Trophoblast cell (in vitro differentiated cells and primary cell): ENCODE measurements at regions not wholly inside any gene's neighbourhood (a gene's known extent, or its start where the extent isn't known, plus 50 kb on each side); places are given as distances from the start of the nearest gene placed in this dataset.

Source experiments
- DNase-seq, 2 donors: peaks; one replicate each; pipeline ENCODE4 v3.0.0-alpha.2; 2016
- H2AFZ ChIP-seq: 2 replicates; pipeline ENCODE4 v1.6.1; 2013; ENCODE audit warnings: low read length, moderate library complexity, mild to moderate bottlenecking; ENCODE audit not compliant: insufficient read depth, poor library complexity
- H2AK5ac ChIP-seq: 2 replicates; pipeline ENCODE4 v1.6.1; 2013; ENCODE audit warnings: mild to moderate bottlenecking, low read length
- H2BK120ac ChIP-seq: 2 replicates; pipeline ENCODE4 v1.6.1; 2013; ENCODE audit warnings: low read length, mild to moderate bottlenecking, moderate library complexity; ENCODE audit not compliant: insufficient read depth, poor library complexity
- H2BK12ac ChIP-seq: 2 replicates; pipeline ENCODE4 v1.6.1; 2013; ENCODE audit warnings: mild to moderate bottlenecking, low read length, moderate library complexity
- H2BK5ac ChIP-seq: 2 replicates; pipeline ENCODE4 v1.6.1; 2013; ENCODE audit warnings: low read length, low read depth, moderate library complexity, mild to moderate bottlenecking; ENCODE audit not compliant: poor library complexity
- H3K14ac ChIP-seq: 2 replicates; pipeline ENCODE4 v1.6.1; 2013; ENCODE audit warnings: mild to moderate bottlenecking, low read length
- H3K18ac ChIP-seq: 2 replicates; pipeline ENCODE4 v1.6.1; 2013; ENCODE audit warnings: mild to moderate bottlenecking, low read length
- H3K23ac ChIP-seq: 2 replicates; pipeline ENCODE4 v1.6.1; 2013; ENCODE audit warnings: low read length
- H3K27ac ChIP-seq: 2 replicates; pipeline ENCODE4 v1.5.1; 2013; ENCODE audit warnings: low read depth, mild to moderate bottlenecking, inconsistent platforms, low read length, moderate library complexity
- H3K27me3 ChIP-seq: 2 replicates; pipeline ENCODE4 v1.6.1; 2013; ENCODE audit warnings: inconsistent platforms, mild to moderate bottlenecking, low read length, moderate library complexity; ENCODE audit not compliant: insufficient read depth
- H3K36me3 ChIP-seq, 2 experiments: 1 replicate in 1 of 2; 2 replicates in 1 of 2; pipeline ENCODE4 v1.6.1; 2013; ENCODE audit warnings: low read length in 2 of 2, mild to moderate bottlenecking in 2 of 2, moderate library complexity in 1 of 2; ENCODE audit not compliant: insufficient read depth in 2 of 2, control insufficient read depth in 1 of 2
- H3K4ac ChIP-seq: 2 replicates; pipeline ENCODE4 v1.6.1; 2013; ENCODE audit warnings: low read depth, mild to moderate bottlenecking, low read length, moderate library complexity
- H3K4me1 ChIP-seq, 2 experiments: 1 replicate in 1 of 2; 2 replicates in 1 of 2; pipeline ENCODE4 v1.6.1; 2013; ENCODE audit warnings: low read length in 2 of 2, mild to moderate bottlenecking in 2 of 2, moderate library complexity in 1 of 2; ENCODE audit not compliant: insufficient read depth in 2 of 2, control insufficient read depth in 1 of 2
- H3K4me2 ChIP-seq: 2 replicates; pipeline ENCODE4 v1.6.1; 2013; ENCODE audit warnings: inconsistent platforms, mild to moderate bottlenecking, low read length, moderate library complexity
- H3K4me3 ChIP-seq: 2 replicates; pipeline ENCODE4 v1.5.1; 2013; ENCODE audit warnings: mild to moderate bottlenecking, low read depth, low read length, inconsistent platforms
- H3K79me1 ChIP-seq: one replicate; pipeline ENCODE4 v1.6.1; 2013; ENCODE audit warnings: low read length
- H3K79me2 ChIP-seq: 2 replicates; pipeline ENCODE4 v1.6.1; 2013; ENCODE audit warnings: low read length, mild to moderate bottlenecking; ENCODE audit not compliant: control insufficient read depth, insufficient read depth, poor library complexity
- H3K9ac ChIP-seq: 2 replicates; pipeline ENCODE4 v1.6.1; 2013; ENCODE audit warnings: mild to moderate bottlenecking, low read length
- H3K9me3 ChIP-seq: 2 replicates; pipeline ENCODE4 v1.6.1; 2013; ENCODE audit warnings: low read depth, mild to moderate bottlenecking, control low read depth, inconsistent platforms, low read length; ENCODE audit not compliant: insufficient read depth
- H4K12ac ChIP-seq: 2 replicates; pipeline ENCODE4 v1.6.1; 2013; ENCODE audit warnings: low read depth, mild to moderate bottlenecking, low read length, moderate library complexity
- H4K8ac ChIP-seq: 2 replicates; pipeline ENCODE4 v1.6.1; 2013; ENCODE audit warnings: low read depth, mild to moderate bottlenecking, low read length, moderate library complexity
- H4K91ac ChIP-seq: one replicate; pipeline ENCODE4 v1.6.1; 2013; ENCODE audit warnings: low read depth, mild to moderate bottlenecking, low read length, moderate library complexity
- WGBS: extraction: QIAGEN DNeasy Blood & Tissue Kit; methylation state at CpG from one replicate; pipeline ENCODE4 v1.1.7; 2013; ENCODE audit warnings: missing lambda C conversion rate; ENCODE audit not compliant: insufficient read length, insufficient coverage; ENCODE audit errors: extremely low coverage; 5-methylcytosine and 5-hydroxymethylcytosine counted together

DNA sequence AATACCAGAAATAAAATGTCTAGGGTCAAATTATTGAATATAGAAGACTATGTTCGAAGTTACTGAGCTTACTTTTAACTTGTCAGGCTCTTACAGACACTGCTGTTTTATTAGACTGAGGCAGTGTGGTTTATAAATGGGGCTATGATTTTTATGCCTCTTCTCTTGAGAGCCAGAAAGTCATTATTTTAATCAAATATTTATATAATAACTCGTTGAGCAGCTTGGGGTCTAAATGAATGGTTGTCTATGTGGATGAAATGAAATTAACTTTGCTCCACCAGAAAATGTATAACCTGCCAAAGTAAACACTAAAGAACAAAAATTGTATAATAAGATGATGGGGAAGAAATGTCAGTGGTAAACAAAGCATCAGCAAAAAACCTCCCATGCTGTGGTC lies 175.6 kb upstream of the THSD7A start:
- Histone ChIP-seq H2BK5ac (no peak overlapping the region), H3K4ac (no peak overlapping the region), H4K8ac (no peak overlapping the region), H2BK12ac (no peak overlapping the region), H3K79me1 (no peaks in the 10 kb centered on the region), H3K9me3 (no peaks in the 10 kb centered on the region), H2AK5ac (no peak overlapping the region), H2BK120ac (no peak overlapping the region), H3K79me2 (no peaks in the 10 kb centered on the region), H3K18ac (no peak overlapping the region), H4K91ac (no peak overlapping the region), H3K4me2 (no peak overlapping the region), H3K9ac (no peak overlapping the region), H3K14ac (no peak overlapping the region), H3K36me3 (no peaks in the 10 kb centered on the region), H3K23ac (no peak overlapping the region), H4K12ac (no peak overlapping the region), H3K27ac (no peak overlapping the region), H3K27me3 (no peaks in the 10 kb centered on the region), H3K4me1 (no peaks in the 10 kb centered on the region), H2AFZ (no peak overlapping the region), H3K4me3 (no peak overlapping the region)
- no peak for DNase-seq
- no CpG with 5 or more reads among the region's 2 CpGs for WGBS

DNA sequence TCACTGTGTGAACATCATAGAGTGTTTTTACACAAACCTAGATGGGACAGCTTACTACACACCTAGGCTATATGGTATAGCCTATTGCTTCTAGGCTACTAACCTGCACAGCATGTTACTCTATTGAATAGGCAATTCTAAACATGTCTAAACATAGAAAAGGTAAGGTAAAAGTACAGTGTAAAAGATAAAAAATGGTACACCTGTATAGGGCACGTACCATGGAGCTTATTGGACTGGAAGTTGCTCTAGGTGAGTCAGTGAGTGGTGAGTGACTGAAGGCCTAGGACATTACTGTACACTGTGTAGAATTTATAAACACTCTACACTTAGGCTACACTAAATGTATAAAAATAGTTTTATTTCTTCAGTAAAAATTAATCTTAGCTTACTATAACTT lies 182.0 kb upstream of the THSD7A start:
- Histone ChIP-seq H3K14ac (no peak overlapping the region), H4K8ac (no peak overlapping the region), H3K4ac (no peak overlapping the region), H3K9me3 (no peaks in the 10 kb centered on the region), H2BK12ac (no peak overlapping the region), H3K4me2 (no peak overlapping the region), H2BK120ac (no peak overlapping the region), H3K27me3 (no peaks in the 10 kb centered on the region), H4K12ac (no peak overlapping the region), H2BK5ac (no peak overlapping the region), H3K23ac (no peak overlapping the region), H3K18ac (no peak overlapping the region), H3K79me1 (no peaks in the 10 kb centered on the region), H3K9ac (no peak overlapping the region), H4K91ac (no peak overlapping the region), H2AK5ac (no peak overlapping the region), H3K4me3 (no peak overlapping the region), H3K36me3 (no peaks in the 10 kb centered on the region), H3K79me2 (no peaks in the 10 kb centered on the region), H3K4me1 (no peaks in the 10 kb centered on the region), H2AFZ (no peak overlapping the region), H3K27ac (no peak overlapping the region)
- DNase-seq: no peak
- WGBS: no CpG with 5 or more reads among the region's 1 CpG

DNA sequence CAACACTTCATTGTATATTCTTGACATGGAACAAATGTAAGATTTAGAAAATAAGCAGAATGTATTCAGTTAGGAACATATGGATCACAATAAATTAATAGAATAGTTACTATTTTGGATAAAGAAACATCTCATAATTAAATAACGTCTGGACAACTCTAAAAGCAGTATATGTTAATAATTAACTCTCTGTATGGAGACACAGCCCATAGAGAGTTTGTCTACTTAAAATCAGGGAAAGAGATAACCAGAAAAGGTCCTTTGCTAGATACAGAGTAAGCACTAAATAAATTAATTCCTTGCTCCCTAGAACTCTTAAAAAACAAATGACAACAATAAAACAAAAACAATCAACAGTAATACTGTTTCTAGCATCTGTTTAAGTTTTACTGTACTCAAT lies 184.4 kb upstream of the THSD7A start:
- Histone ChIP-seq H2BK120ac (no peak overlapping the region), H3K36me3 (no peaks in the 10 kb centered on the region), H3K23ac (no peak overlapping the region), H3K27me3 (no peaks in the 10 kb centered on the region), H3K14ac (no peak overlapping the region), H3K4me1 (no peaks in the 10 kb centered on the region), H2BK12ac (no peak overlapping the region), H3K79me2 (no peaks in the 10 kb centered on the region), H4K8ac (no peak overlapping the region), H3K4me3 (no peak overlapping the region), H3K4me2 (no peak overlapping the region), H2BK5ac (no peak overlapping the region), H3K18ac (no peak overlapping the region), H4K12ac (no peak overlapping the region), H3K9me3 (no peaks in the 10 kb centered on the region), H3K27ac (no peak overlapping the region), H2AK5ac (no peak overlapping the region), H3K4ac (no peak overlapping the region), H4K91ac (no peak overlapping the region), H2AFZ (no peak overlapping the region), H3K79me1 (no peaks in the 10 kb centered on the region), H3K9ac (no peak overlapping the region)
- WGBS: no CpG with 5 or more reads among the region's 1 CpG
- DNase-seq: no peak

DNA sequence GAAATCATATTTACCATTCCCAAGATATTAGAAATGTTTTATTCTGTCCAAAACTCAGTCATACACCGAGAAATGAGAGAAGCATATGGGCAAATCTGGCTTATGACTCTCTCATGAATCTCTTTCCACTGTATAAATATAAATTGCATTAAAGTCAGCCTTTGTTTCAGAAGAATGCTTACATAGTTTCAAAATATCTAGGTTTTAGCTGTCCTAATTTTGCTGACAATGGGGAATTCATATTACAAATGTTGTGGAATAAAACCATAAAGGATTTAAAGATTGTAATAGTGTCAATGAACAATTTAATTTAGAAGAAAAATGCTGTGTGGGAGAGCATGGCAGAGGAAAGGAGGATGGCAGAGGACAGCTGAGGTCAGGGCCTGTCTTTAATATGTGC lies 185.0 kb upstream of the THSD7A start:
- Histone ChIP-seq H2AK5ac (no peak overlapping the region), H2BK5ac (no peak overlapping the region), H3K79me2 (no peaks in the 10 kb centered on the region), H3K27me3 (no peaks in the 10 kb centered on the region), H2BK12ac (no peak overlapping the region), H3K4me3 (no peak overlapping the region), H3K18ac (no peak overlapping the region), H2AFZ (no peak overlapping the region), H3K9me3 (no peaks in the 10 kb centered on the region), H3K36me3 (no peaks in the 10 kb centered on the region), H3K4me1 (no peaks in the 10 kb centered on the region), H3K4ac (no peak overlapping the region), H3K14ac (no peak overlapping the region), H2BK120ac (no peak overlapping the region), H3K79me1 (no peaks in the 10 kb centered on the region), H3K9ac (no peak overlapping the region), H3K27ac (no peak overlapping the region), H4K91ac (no peak overlapping the region), H4K12ac (no peak overlapping the region), H3K23ac (no peak overlapping the region), H4K8ac (no peak overlapping the region), H3K4me2 (no peak overlapping the region)
- WGBS: no CpG with 5 or more reads among the region's 1 CpG
- no peak for DNase-seq
